BLaER1 treated with 17β-estradiol and CSF1 and Interleukin-3, amounts not matched to agents 10 nM and 100 nM (cell line): ENCODE measurements at regions not wholly inside any gene's neighbourhood (a gene's known extent, or its start where the extent isn't known, plus 50 kb on each side); places are given as distances from the start of the nearest gene placed in this dataset.

Experiments
- H3K27ac ChIP-seq, 11 experiments: shearing (Covaris generic); formaldehyde crosslinking; 2 replicates each; pipeline ENCODE4 v1.8.1; 2022
- H3K27me3 ChIP-seq, 11 experiments: shearing (Covaris generic); formaldehyde crosslinking; 2 replicates each; pipeline ENCODE4 v1.8.1; 2022
- H3K36me3 ChIP-seq, 11 experiments: shearing (Covaris generic); formaldehyde crosslinking; 2 replicates each; pipeline ENCODE4 v1.8.1; 2022
- H3K4me1 ChIP-seq, 10 experiments: shearing (Covaris generic); formaldehyde crosslinking; 2 replicates each; pipeline ENCODE4 v1.8.1; 2022
- H3K4me2 ChIP-seq, 11 experiments: shearing (Covaris generic); formaldehyde crosslinking; 2 replicates each; pipeline ENCODE4 v1.8.1; 2022
- H3K4me3 ChIP-seq, 10 experiments: shearing (Covaris generic); formaldehyde crosslinking; 2 replicates each; pipeline ENCODE4 v1.8.1; 2022
- H3K9ac ChIP-seq, 11 experiments: shearing (Covaris generic); formaldehyde crosslinking; 2 replicates each; pipeline ENCODE4 v1.8.1; 2022
- H3K9me3 ChIP-seq, 11 experiments: shearing (Covaris generic); formaldehyde crosslinking; replicated peaks in 1 of 11; 2 replicates each; pipeline ENCODE4 v1.8.1; 2022
- H4K20me1 ChIP-seq, 11 experiments: shearing (Covaris generic); formaldehyde crosslinking; 2 replicates each; pipeline ENCODE4 v1.8.1; 2022
- Cebpa-rat ChIP-seq, 11 experiments: shearing (Covaris generic); IDR thresholded peaks; 2 replicates each; pipeline ENCODE4 v1.8.1; 2022

- no peaks in the 10 kb centered on the region for H3K4me1 ChIP-seq
- no peak overlapping the region for H3K27ac ChIP-seq
- H3K9ac ChIP-seq, result no peak overlapping the region
- H3K36me3 ChIP-seq, result no peaks in the 10 kb centered on the region
- TF ChIP-seq Cebpa-rat (IDR thresholded peaks at IDR 0.05), result no peak
- no peak overlapping the region for H3K4me2 ChIP-seq
- H3K9me3 ChIP-seq, result no peaks in the 10 kb centered on the region
- no peaks in the 10 kb centered on the region; a peak in 2 of 22 replicates for H4K20me1 ChIP-seq
- H3K27me3 ChIP-seq, result peaks cover 28 to 81% (median 56%) of the 10 kb centered on the region in 11 experiments; a peak in 21 of 22 replicates
- H3K4me3 ChIP-seq, result no peak overlapping the region
Observed at GRCh38 chrX:87236830-87237440, 280.7 kb upstream of the KLHL4 start.

GRCh38 chrX:87265518-87265917 lies 252.1 kb upstream of the KLHL4 start:
- no peak overlapping the region for H3K4me2 ChIP-seq
- no peaks in the 10 kb centered on the region for H3K4me1 ChIP-seq
- H3K9me3 ChIP-seq, result no peaks in the 10 kb centered on the region
- H3K36me3 ChIP-seq, result no peaks in the 10 kb centered on the region
- no peak overlapping the region for H3K27ac ChIP-seq
- no peak for TF ChIP-seq Cebpa-rat (IDR thresholded peaks at IDR 0.05)
- H3K9ac ChIP-seq, result no peak overlapping the region
- no peaks in the 10 kb centered on the region; a peak in 1 of 22 replicates for H4K20me1 ChIP-seq
- H3K27me3 ChIP-seq, result peaks cover 39 to 90% (median 63%) of the 10 kb centered on the region in 11 experiments; a peak in 21 of 22 replicates
- no peak overlapping the region for H3K4me3 ChIP-seq

- Histone ChIP-seq H3K4me1 (no peaks in the 10 kb centered on the region), H3K4me3 (no peak overlapping the region), H3K4me2 (no peak overlapping the region), H4K20me1 (no peaks in the 10 kb centered on the region), H3K27ac (no peak overlapping the region), H3K9me3 (0 out of 22 replicates have a peak, but pooled peaks cover 0 to 6% (median 0%) of the 10 kb centered on the region in 11 experiments), H3K9ac (no peak overlapping the region), H3K36me3 (no peaks in the 10 kb centered on the region), H3K27me3 (peaks cover 0 to 60% (median 23%) of the 10 kb centered on the region in 11 experiments; a peak in 15 of 22 replicates)
- TF ChIP-seq Cebpa-rat (IDR thresholded peaks at IDR 0.05), result no peak
Observed at GRCh38 chrX:87272491-87272890, 245.1 kb upstream of the KLHL4 start.

- no peak for TF ChIP-seq Cebpa-rat (IDR thresholded peaks at IDR 0.05)
- peaks cover 0 to 5% (median 0%) of the 10 kb centered on the region in 11 experiments; a peak in 4 of 22 replicates for H3K9me3 ChIP-seq
- no peaks in the 10 kb centered on the region for H4K20me1 ChIP-seq
- H3K27me3 ChIP-seq, result peaks cover 12 to 74% (median 52%) of the 10 kb centered on the region in 11 experiments; a peak in 20 of 22 replicates
- no peak overlapping the region for H3K4me3 ChIP-seq
- H3K4me1 ChIP-seq, result no peaks in the 10 kb centered on the region
- H3K9ac ChIP-seq, result no peak overlapping the region
- H3K36me3 ChIP-seq, result no peaks in the 10 kb centered on the region
- H3K27ac ChIP-seq, result no peak overlapping the region
- no peak overlapping the region for H3K4me2 ChIP-seq
Observed at GRCh38 chrX:87299563-87300160, 217.9 kb upstream of the KLHL4 start.

- peaks cover 3 to 9% (median 6%) of the 10 kb centered on the region in 11 experiments; a peak in 14 of 22 replicates for H3K9me3 ChIP-seq
- H4K20me1 ChIP-seq, result no peaks in the 10 kb centered on the region; a peak in 1 of 22 replicates
- no peak overlapping the region for H3K27ac ChIP-seq
- no peaks in the 10 kb centered on the region for H3K4me1 ChIP-seq
- H3K36me3 ChIP-seq, result no peaks in the 10 kb centered on the region
- H3K4me2 ChIP-seq, result no peak overlapping the region
- H3K27me3 ChIP-seq, result peaks cover 71 to 99% (median 91%) of the 10 kb centered on the region in 11 experiments
- no peak overlapping the region for H3K4me3 ChIP-seq
- TF ChIP-seq Cebpa-rat (IDR thresholded peaks at IDR 0.05), result no peak
- H3K9ac ChIP-seq, result no peak overlapping the region
Observed at GRCh38 chrX:87310780-87311179, 206.8 kb upstream of the KLHL4 start.

- H3K27me3 ChIP-seq, result peaks cover 27 to 73% (median 66%) of the 10 kb centered on the region in 11 experiments; a peak in 20 of 22 replicates
- no peak overlapping the region for H3K27ac ChIP-seq
- no peaks in the 10 kb centered on the region for H3K4me1 ChIP-seq
- peaks cover 0 to 12% (median 0%) of the 10 kb centered on the region in 11 experiments; a peak in 1 of 22 replicates for H3K9me3 ChIP-seq
- H3K4me2 ChIP-seq, result no peak overlapping the region
- H3K9ac ChIP-seq, result no peak overlapping the region
- peaks cover 0 to 14% (median 0%) of the 10 kb centered on the region in 11 experiments; a peak in 3 of 22 replicates for H4K20me1 ChIP-seq
- TF ChIP-seq Cebpa-rat (IDR thresholded peaks at IDR 0.05), result no peak
- H3K4me3 ChIP-seq, result no peak overlapping the region
- H3K36me3 ChIP-seq, result no peaks in the 10 kb centered on the region
Observed at GRCh38 chrX:87327267-87327666, 190.3 kb upstream of the KLHL4 start.

- Histone ChIP-seq H3K4me1 (no peaks in the 10 kb centered on the region), H3K9ac (no peak overlapping the region), H3K4me3 (no peak overlapping the region), H3K36me3 (no peaks in the 10 kb centered on the region), H3K4me2 (no peak overlapping the region), H3K27ac (no peak overlapping the region), H3K9me3 (no peaks in the 10 kb centered on the region), H3K27me3 (peaks cover 32 to 77% (median 58%) of the 10 kb centered on the region in 11 experiments; a peak in 21 of 22 replicates), H4K20me1 (no peaks in the 10 kb centered on the region)
- no peak for TF ChIP-seq Cebpa-rat (IDR thresholded peaks at IDR 0.05)
Observed at GRCh38 chrX:87337267-87337666, 180.3 kb upstream of the KLHL4 start.

GRCh38 chrX:87338510-87338909 lies 179.1 kb upstream of the KLHL4 start:
- Histone ChIP-seq H3K27me3 (peaks cover 32 to 88% (median 68%) of the 10 kb centered on the region in 11 experiments), H3K9me3 (no peaks in the 10 kb centered on the region), H3K36me3 (no peaks in the 10 kb centered on the region), H3K4me3 (no peak overlapping the region), H3K4me1 (no peaks in the 10 kb centered on the region), H3K4me2 (no peak overlapping the region), H3K9ac (no peak overlapping the region), H4K20me1 (no peaks in the 10 kb centered on the region), H3K27ac (no peak overlapping the region)
- no peak for TF ChIP-seq Cebpa-rat (IDR thresholded peaks at IDR 0.05)

- H3K9me3 ChIP-seq, result no peaks in the 10 kb centered on the region
- H4K20me1 ChIP-seq, result peaks cover 0 to 5% (median 0%) of the 10 kb centered on the region in 11 experiments; a peak in 1 of 22 replicates
- H3K4me1 ChIP-seq, result no peaks in the 10 kb centered on the region
- no peak overlapping the region for H3K4me2 ChIP-seq
- no peaks in the 10 kb centered on the region for H3K36me3 ChIP-seq
- no peak for TF ChIP-seq Cebpa-rat (IDR thresholded peaks at IDR 0.05)
- H3K9ac ChIP-seq, result no peak overlapping the region
- H3K4me3 ChIP-seq, result no peak overlapping the region
- H3K27ac ChIP-seq, result no peak overlapping the region
- H3K27me3 ChIP-seq, result peaks cover 70 to 99% (median 88%) of the 10 kb centered on the region in 11 experiments
Observed at GRCh38 chrX:87370865-87371264, 146.7 kb upstream of the KLHL4 start.
